Transverse colon (tissue), 4 donors: ENCODE measurements at regions not wholly inside any gene's neighbourhood (a gene's known extent, or its start where the extent isn't known, plus 50 kb on each side); places are given as distances from the start of the nearest gene placed in this dataset.

ENCODE experiments used
- CTCF ChIP-seq, 5 experiments: fragments of 200-600 bp in 3 of 5; fragments of 450-650 bp in 2 of 5; sonication (generic) in 3 of 5; IDR thresholded peaks; 1 replicate in 2 of 5; 2 replicates in 3 of 5; pipeline ENCODE4 v1.5.1; 2016 to 2017; ENCODE audit warnings: antibody characterized with exemption in 5 of 5, inconsistent platforms in 3 of 5, mild to moderate bottlenecking in 2 of 5, moderate library complexity in 1 of 5
- POLR2A ChIP-seq: fragments of 450-650 bp; IDR thresholded peaks from one replicate; pipeline ENCODE4 v1.6.1; 2016; ENCODE audit warnings: antibody characterized with exemption, mild to moderate bottlenecking, moderate library complexity
- POLR2AphosphoS5 ChIP-seq, 3 donors: sonication (generic); formaldehyde crosslinking; IDR thresholded peaks; one replicate each; pipeline ENCODE4 v1.6.1; 2016; ENCODE audit warnings: antibody characterized with exemption in 3 of 3

GRCh38 chr11:80960381-80961029, 1519.7 kb upstream of the TENM4 start:
- TF ChIP-seq CTCF (IDR thresholded peaks at IDR 0.05): no peak
- TF ChIP-seq POLR2A: no peak
- TF ChIP-seq POLR2AphosphoS5 (IDR thresholded peaks at IDR 0.05): no peak
